CD4-positive, CD25-positive, alpha-beta regulatory T cell (primary cell): ENCODE measurements at regions not wholly inside any gene's neighbourhood (a gene's known extent, or its start where the extent isn't known, plus 50 kb on each side); places are given as distances from the start of the nearest gene placed in this dataset.

Experiments used
- ATAC-seq, 2 donors: fragments of 150-1000 bp; cut with Tn5 transposase; one replicate each; pipeline ENCODE4 v1.10.0; 2021; ENCODE audit warnings: low read depth in 2 of 2, moderate number of reproducible peaks in 2 of 2, moderate library complexity in 1 of 2
- DNase-seq, 3 donors: peaks; one replicate each; pipeline versions ENCODE4 v3.0.0 to v3.0.0-alpha.2; 2012 to 2022; ENCODE audit warnings: mixed read lengths in 1 of 3
- H3K27ac ChIP-seq: one replicate; pipeline ENCODE4 v1.7.0; 2013; ENCODE audit warnings: mild to moderate bottlenecking, low read length; ENCODE audit not compliant: insufficient read depth, poor library complexity, severe bottlenecking
- H3K27me3 ChIP-seq: one replicate; pipeline ENCODE4 v1.7.0; 2013; ENCODE audit warnings: low read length; ENCODE audit not compliant: control insufficient read depth, insufficient read depth
- H3K36me3 ChIP-seq: one replicate; pipeline ENCODE4 v1.7.0; 2013; ENCODE audit warnings: mild to moderate bottlenecking, low read length, moderate library complexity; ENCODE audit not compliant: control insufficient read depth, insufficient read depth
- H3K4me1 ChIP-seq: 2 replicates; pipeline ENCODE4 v1.7.0; 2013; ENCODE audit warnings: mild to moderate bottlenecking, low read length; ENCODE audit not compliant: insufficient read depth, control insufficient read depth, poor library complexity, severe bottlenecking
- H3K4me3 ChIP-seq: one replicate; pipeline ENCODE4 v1.7.0; 2013; ENCODE audit warnings: low read depth, mild to moderate bottlenecking, low read length, moderate library complexity
- H3K9me3 ChIP-seq, 2 experiments: 1 replicate in 1 of 2; 2 replicates in 1 of 2; pipeline ENCODE4 v1.7.0; 2013; ENCODE audit warnings: low read length in 2 of 2, mild to moderate bottlenecking in 1 of 2, moderate library complexity in 1 of 2; ENCODE audit not compliant: control insufficient read depth in 2 of 2
- H3K27ac Mint-ChIP-seq, 3 donors: one replicate each; pipeline ENCODE4 v1.8.0; 2020 to 2022; ENCODE audit warnings: mild to moderate bottlenecking in 3 of 3, mixed read lengths in 3 of 3, moderate library complexity in 2 of 3
- H3K27me3 Mint-ChIP-seq: one replicate; pipeline ENCODE4 v1.8.0; 2022; ENCODE audit warnings: mild to moderate bottlenecking, mixed read lengths
- H3K36me3 Mint-ChIP-seq: one replicate; pipeline ENCODE4 v1.8.0; 2020; ENCODE audit warnings: mixed read lengths
- H3K4me1 Mint-ChIP-seq, 4 donors: one replicate each; pipeline ENCODE4 v1.8.0; 2020 to 2022; ENCODE audit warnings: mixed read lengths in 4 of 4, mild to moderate bottlenecking in 1 of 4
- H3K4me3 Mint-ChIP-seq, 4 donors: one replicate each; pipeline ENCODE4 v1.8.0; 2020 to 2022; ENCODE audit warnings: mild to moderate bottlenecking in 4 of 4, mixed read lengths in 4 of 4, moderate library complexity in 3 of 4
- H3K9me3 Mint-ChIP-seq, 7 donors: one replicate each; pipeline ENCODE4 v1.8.0; 2020 to 2022; ENCODE audit warnings: mixed read lengths in 7 of 7, mild to moderate bottlenecking in 3 of 7, moderate library complexity in 2 of 7

DNA sequence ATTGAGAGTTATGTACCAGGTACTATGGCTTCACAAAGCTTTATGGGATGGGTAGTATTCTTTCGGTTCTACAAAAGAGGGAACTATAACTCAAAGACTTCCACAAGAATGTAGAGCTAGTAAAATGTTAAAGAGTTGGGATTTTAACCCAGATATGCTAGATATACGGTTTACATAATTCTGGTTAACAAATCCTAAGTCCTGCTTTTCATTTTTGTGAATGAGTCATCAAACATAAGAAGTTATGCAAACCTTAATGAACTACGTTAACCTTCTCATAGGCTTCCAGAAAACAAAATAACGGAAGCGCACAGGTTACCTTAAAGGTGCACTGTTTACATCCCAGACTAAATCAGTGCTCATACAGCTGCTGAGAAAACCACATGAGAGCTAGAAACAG is 1049.3 kb downstream of the MCTP2 start:
- H3K4me1 Mint-ChIP-seq: peaks cover 0 to 3% (median under 1%) of the 10 kb centered on the region in 4 donors
- DNase-seq (no peak), ATAC-seq (no peak)
- H3K4me3 ChIP-seq: no peak overlapping the region
- no peak overlapping the region for H3K4me3 Mint-ChIP-seq
- no peaks in the 10 kb centered on the region for H3K27me3 Mint-ChIP-seq
- no peaks in the 10 kb centered on the region for H3K9me3 ChIP-seq
- H3K4me1 ChIP-seq: no peaks in the 10 kb centered on the region
- no peaks in the 10 kb centered on the region for H3K27me3 ChIP-seq
- no peaks in the 10 kb centered on the region for H3K9me3 Mint-ChIP-seq
- no peaks in the 10 kb centered on the region for H3K36me3 Mint-ChIP-seq
- H3K36me3 ChIP-seq: no peaks in the 10 kb centered on the region
- H3K27ac ChIP-seq: no peak overlapping the region
- no peak overlapping the region for H3K27ac Mint-ChIP-seq

- peaks cover 0 to 3% (median under 1%) of the 10 kb centered on the region in 4 donors for H3K4me1 Mint-ChIP-seq
- no peaks in the 10 kb centered on the region for H3K36me3 ChIP-seq
- H3K27ac Mint-ChIP-seq: no peak overlapping the region
- H3K4me3 Mint-ChIP-seq: no peak overlapping the region
- no peak overlapping the region for H3K4me3 ChIP-seq
- no peaks in the 10 kb centered on the region for H3K27me3 ChIP-seq
- no peaks in the 10 kb centered on the region for H3K4me1 ChIP-seq
- no peak for DNase-seq
- no peaks in the 10 kb centered on the region for H3K9me3 ChIP-seq
- ATAC-seq: no peak
- no peaks in the 10 kb centered on the region for H3K9me3 Mint-ChIP-seq
- H3K36me3 Mint-ChIP-seq: no peaks in the 10 kb centered on the region
- H3K27me3 Mint-ChIP-seq: no peaks in the 10 kb centered on the region
- no peak overlapping the region for H3K27ac ChIP-seq
Measured at GRCh38 chr15:95281470-95281869, 1049.0 kb upstream of the NR2F2 start.

- Histone ChIP-seq H3K4me1 (no peaks in the 10 kb centered on the region), H3K9me3 (no peaks in the 10 kb centered on the region), H3K27ac (no peak overlapping the region), H3K4me3 (no peak overlapping the region), H3K27me3 (no peaks in the 10 kb centered on the region), H3K36me3 (no peaks in the 10 kb centered on the region)
- no peak overlapping the region for H3K4me3 Mint-ChIP-seq
- no peak for ATAC-seq
- H3K27ac Mint-ChIP-seq: peak overlapping the region in 1 of 3 donors; percentile 33
- H3K9me3 Mint-ChIP-seq: no peaks in the 10 kb centered on the region
- no peaks in the 10 kb centered on the region for H3K27me3 Mint-ChIP-seq
- no peaks in the 10 kb centered on the region for H3K36me3 Mint-ChIP-seq
- peaks cover 0 to 3% (median under 1%) of the 10 kb centered on the region in 4 donors for H3K4me1 Mint-ChIP-seq
- no peak for DNase-seq
Measured at GRCh38 chr15:95284492-95284891, 1046.0 kb upstream of the NR2F2 start.

DNA sequence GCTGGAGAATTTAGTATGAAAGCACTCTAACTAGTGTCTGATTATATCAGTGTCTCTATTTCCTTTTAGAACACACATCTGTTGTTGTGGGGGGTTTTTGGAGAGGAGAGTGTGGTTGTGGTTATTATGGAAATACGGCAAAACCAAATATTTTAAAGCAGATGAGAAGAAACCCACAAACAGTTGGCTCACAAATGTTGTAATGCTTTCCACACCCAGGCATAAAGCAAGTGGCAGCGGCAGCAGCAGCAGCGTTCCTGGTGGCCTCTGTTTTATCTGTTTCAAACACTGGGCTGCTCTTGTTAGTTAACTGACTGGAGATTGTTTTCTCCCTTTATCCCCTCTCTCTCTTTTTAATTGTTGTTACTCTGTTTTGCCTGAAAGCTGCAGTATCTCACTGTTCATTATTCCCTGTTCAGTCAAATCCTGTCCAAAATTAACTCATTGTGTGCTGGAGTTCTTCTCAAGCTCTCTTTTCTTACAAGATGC is 1045.5 kb upstream of the NR2F2 start:
- H3K9me3 ChIP-seq: no peaks in the 10 kb centered on the region
- H3K4me1 ChIP-seq: no peaks in the 10 kb centered on the region
- no peak for ATAC-seq
- Mint-ChIP-seq H3K4me3 (no peak overlapping the region), H3K4me1 (peaks cover 0 to 3% (median under 1%) of the 10 kb centered on the region in 4 donors), H3K36me3 (no peaks in the 10 kb centered on the region), H3K27ac (no peak overlapping the region), H3K27me3 (no peaks in the 10 kb centered on the region), H3K9me3 (no peaks in the 10 kb centered on the region)
- no peaks in the 10 kb centered on the region for H3K27me3 ChIP-seq
- no peaks in the 10 kb centered on the region for H3K36me3 ChIP-seq
- no peak overlapping the region for H3K4me3 ChIP-seq
- H3K27ac ChIP-seq: no peak overlapping the region
- DNase-seq: no peak

GRCh38 chr15:95286352-95286880 is 1044.1 kb upstream of the NR2F2 start:
- H3K27me3 Mint-ChIP-seq: no peaks in the 10 kb centered on the region
- H3K36me3 Mint-ChIP-seq: no peaks in the 10 kb centered on the region
- Histone ChIP-seq H3K36me3 (no peaks in the 10 kb centered on the region), H3K27ac (no peak overlapping the region), H3K27me3 (no peaks in the 10 kb centered on the region), H3K9me3 (no peaks in the 10 kb centered on the region), H3K4me3 (no peak overlapping the region), H3K4me1 (no peaks in the 10 kb centered on the region)
- no peaks in the 10 kb centered on the region for H3K9me3 Mint-ChIP-seq
- no peak for ATAC-seq
- DNase-seq: no peak
- peaks cover 0 to 3% (median under 1%) of the 10 kb centered on the region in 4 donors for H3K4me1 Mint-ChIP-seq
- H3K4me3 Mint-ChIP-seq: no peak overlapping the region
- no peak overlapping the region for H3K27ac Mint-ChIP-seq

GRCh38 chr15:95287720-95288103 is 1042.8 kb upstream of the NR2F2 start:
- Histone ChIP-seq H3K36me3 (no peaks in the 10 kb centered on the region), H3K27ac (no peak overlapping the region), H3K4me1 (no peaks in the 10 kb centered on the region), H3K27me3 (no peaks in the 10 kb centered on the region), H3K4me3 (no peak overlapping the region), H3K9me3 (no peaks in the 10 kb centered on the region)
- Mint-ChIP-seq H3K36me3 (no peaks in the 10 kb centered on the region), H3K4me1 (peaks cover 0 to 3% (median under 1%) of the 10 kb centered on the region in 4 donors), H3K4me3 (no peak overlapping the region), H3K27me3 (no peaks in the 10 kb centered on the region), H3K9me3 (no peaks in the 10 kb centered on the region), H3K27ac (no peak overlapping the region)
- DNase-seq (no peak), ATAC-seq (no peak)

DNA sequence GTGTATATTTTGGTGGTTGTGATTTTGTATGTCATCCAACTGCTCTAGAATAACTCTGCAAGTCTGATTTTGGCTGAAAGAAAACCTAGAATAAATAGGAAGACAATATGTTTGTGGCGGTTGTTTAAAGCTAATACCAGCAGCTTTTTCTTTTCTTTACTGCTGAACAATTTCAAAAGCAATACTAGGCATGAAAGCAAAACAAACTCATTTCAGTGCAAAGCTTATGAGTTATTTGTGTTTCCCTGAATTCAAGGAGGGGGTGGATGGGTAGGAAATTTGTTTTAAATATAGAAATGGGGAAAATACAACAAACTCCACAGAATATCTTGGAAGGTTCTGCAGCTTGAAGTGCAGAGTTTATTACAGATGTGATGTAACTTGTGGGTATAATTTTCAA is 1041.9 kb upstream of the NR2F2 start:
- Histone ChIP-seq H3K4me3 (no peak overlapping the region), H3K27me3 (no peaks in the 10 kb centered on the region), H3K36me3 (no peaks in the 10 kb centered on the region), H3K9me3 (no peaks in the 10 kb centered on the region), H3K4me1 (no peaks in the 10 kb centered on the region), H3K27ac (no peak overlapping the region)
- Mint-ChIP-seq H3K4me1 (peaks cover 0 to 3% (median under 1%) of the 10 kb centered on the region in 4 donors), H3K9me3 (peaks cover 0 to 1% (median 0%) of the 10 kb centered on the region in 7 donors), H3K4me3 (no peak overlapping the region), H3K36me3 (no peaks in the 10 kb centered on the region), H3K27ac (no peak overlapping the region), H3K27me3 (peaks cover 4% of the 10 kb centered on the region)
- no peak for ATAC-seq
- no peak for DNase-seq

DNA sequence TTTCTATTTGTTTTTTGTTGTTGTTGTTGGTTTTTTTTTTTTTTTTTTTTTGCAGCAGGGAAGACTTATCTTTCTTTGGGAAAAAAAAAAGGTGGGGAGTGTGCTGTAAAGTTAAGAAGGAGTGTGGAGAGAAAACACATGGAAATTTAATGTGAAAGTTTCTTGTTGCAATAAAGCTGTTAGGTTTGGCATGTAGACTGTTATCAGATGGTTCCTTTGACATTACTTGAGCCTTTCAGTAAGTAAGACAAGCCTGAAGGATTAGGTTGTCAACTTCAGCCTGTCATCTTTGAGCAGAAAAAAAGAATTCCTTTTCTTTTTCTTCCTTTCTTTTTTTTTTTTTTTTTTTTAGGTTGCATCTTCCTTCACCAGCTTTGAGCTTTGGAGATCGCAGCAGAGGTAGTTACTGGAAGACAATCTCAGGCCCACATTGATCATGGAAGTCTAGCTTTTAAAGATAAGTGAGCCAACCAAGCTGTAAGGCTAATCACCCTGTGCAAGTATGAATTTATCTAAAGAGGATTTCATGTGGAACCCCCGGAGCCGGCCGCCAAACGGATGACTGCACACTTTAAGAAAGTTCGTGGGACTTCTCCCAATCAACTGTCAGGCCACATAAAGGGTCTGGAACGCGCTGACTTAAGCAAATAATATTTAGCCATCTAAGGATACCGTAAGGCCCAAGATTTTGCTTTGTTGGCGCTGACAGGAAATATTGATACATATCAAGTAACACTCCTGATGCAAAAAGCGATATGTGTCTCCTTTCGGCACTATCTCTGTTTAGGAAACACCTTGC is 1040.1 kb upstream of the NR2F2 start:
- Mint-ChIP-seq H3K4me1 (no peaks in the 10 kb centered on the region), H3K9me3 (peaks cover 0 to 1% (median 0%) of the 10 kb centered on the region in 7 donors), H3K27me3 (peaks cover 5% of the 10 kb centered on the region), H3K36me3 (no peaks in the 10 kb centered on the region), H3K4me3 (no peak overlapping the region), H3K27ac (no peak overlapping the region)
- Histone ChIP-seq H3K27ac (no peak overlapping the region), H3K27me3 (no peaks in the 10 kb centered on the region), H3K9me3 (no peaks in the 10 kb centered on the region), H3K4me1 (no peaks in the 10 kb centered on the region), H3K36me3 (no peaks in the 10 kb centered on the region), H3K4me3 (no peak overlapping the region)
- no peak for ATAC-seq
- no peak for DNase-seq
